ENCODE measurements at regions not wholly inside any gene's neighbourhood (a gene's known extent, or its start where the extent isn't known, plus 50 kb on each side); places are given as distances from the start of the nearest gene placed in this dataset.

DNA sequence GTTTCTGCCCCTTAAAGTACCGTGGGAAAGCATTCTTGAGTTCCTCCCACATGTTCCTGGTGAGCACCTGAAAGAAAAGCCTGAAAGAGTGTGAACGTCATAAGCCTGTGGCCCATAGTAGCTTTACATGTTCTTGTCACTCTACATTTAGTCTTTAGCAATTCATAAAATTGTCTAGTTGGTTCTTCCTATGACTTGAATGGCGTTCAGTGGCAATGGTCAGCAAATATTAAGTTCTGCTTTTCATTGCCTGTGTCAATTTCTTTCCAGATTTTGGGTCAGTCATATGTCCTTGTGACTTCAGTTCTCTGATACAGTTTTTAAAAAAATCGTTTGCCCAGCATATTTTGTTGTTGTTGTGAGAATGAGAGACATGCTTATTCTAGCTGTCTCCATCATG lies 650.0 kb upstream of the BOD1L1 start:
- Histone ChIP-seq H3K9ac (ENCODE audit: low read depth in 1 of 2, low read length in 2 of 2) (no peak overlapping the region), H3K27me3 (ENCODE audit: control insufficient read depth in 1 of 2, insufficient read depth in 2 of 2, low read length in 2 of 2) (no peaks in the 10 kb centered on the region), H3K9me3 (ENCODE audit: control insufficient read depth in 1 of 2, low read length in 2 of 2) (no peaks in the 10 kb centered on the region), H3K4me3 (ENCODE audit: low read depth in 1 of 2, low read length in 2 of 2) (no peak overlapping the region), H3K36me3 (ENCODE audit: control insufficient read depth in 1 of 2, insufficient read depth in 2 of 2, low read length in 2 of 2) (no peaks in the 10 kb centered on the region), H3K4me1 (ENCODE audit: control insufficient read depth in 1 of 2, insufficient read depth in 2 of 2, low read length in 2 of 2) (no peaks in the 10 kb centered on the region), H3K27ac (ENCODE audit: low read depth, low read length) (no peak overlapping the region)

DNA sequence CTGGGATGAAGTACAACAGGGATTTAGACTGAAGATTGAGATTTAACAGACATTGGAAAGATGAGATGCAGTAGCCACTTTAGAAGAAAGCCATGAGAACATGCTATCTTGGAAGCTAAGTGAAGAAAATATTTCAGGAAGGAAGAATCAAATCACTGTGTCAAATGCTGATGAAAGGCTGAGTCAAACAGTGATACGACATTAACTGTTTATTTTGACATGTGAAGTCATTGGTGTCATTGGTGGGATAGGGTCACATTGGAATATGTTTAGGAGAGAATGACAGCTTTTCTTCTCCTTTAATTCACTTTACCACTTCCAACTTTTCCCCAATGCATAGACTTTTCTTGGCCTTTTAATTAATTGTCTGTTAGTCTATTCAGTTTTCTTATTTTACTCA lies 653.0 kb upstream of the BOD1L1 start:
- Histone ChIP-seq H3K9ac (ENCODE audit: low read depth in 1 of 2, low read length in 2 of 2) (no peak overlapping the region), H3K4me1 (ENCODE audit: control insufficient read depth in 1 of 2, insufficient read depth in 2 of 2, low read length in 2 of 2) (no peaks in the 10 kb centered on the region), H3K27me3 (ENCODE audit: control insufficient read depth in 1 of 2, insufficient read depth in 2 of 2, low read length in 2 of 2) (no peaks in the 10 kb centered on the region), H3K27ac (ENCODE audit: low read depth, low read length) (no peak overlapping the region), H3K9me3 (ENCODE audit: control insufficient read depth in 1 of 2, low read length in 2 of 2) (no peaks in the 10 kb centered on the region), H3K36me3 (ENCODE audit: control insufficient read depth in 1 of 2, insufficient read depth in 2 of 2, low read length in 2 of 2) (no peaks in the 10 kb centered on the region), H3K4me3 (ENCODE audit: low read depth in 1 of 2, low read length in 2 of 2) (no peak overlapping the region)

DNA sequence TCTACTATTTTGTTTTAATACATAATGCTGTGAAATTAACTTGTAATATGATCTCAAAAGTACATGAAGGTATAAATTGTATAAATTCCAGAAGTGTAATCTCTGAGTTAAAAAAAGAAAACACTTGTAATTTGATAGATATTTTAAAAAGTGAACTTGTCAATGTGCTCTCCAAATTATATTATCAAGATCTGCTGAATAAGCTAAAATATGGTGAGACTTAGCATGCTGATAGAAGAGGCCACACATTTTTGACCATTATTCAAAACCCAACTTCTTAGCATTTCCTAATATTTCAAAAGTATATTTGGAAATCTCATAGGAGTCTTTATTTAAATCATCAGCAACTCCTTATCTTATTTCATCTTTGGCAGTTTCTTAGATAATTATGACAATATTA lies 657.1 kb upstream of the BOD1L1 start:
- H3K9me3 ChIP-seq (ENCODE audit: control insufficient read depth in 1 of 2, low read length in 2 of 2), result peaks cover 2 to 3% of the 10 kb centered on the region in 2 donors
- H3K36me3 ChIP-seq (ENCODE audit: control insufficient read depth in 1 of 2, insufficient read depth in 2 of 2, low read length in 2 of 2), result no peaks in the 10 kb centered on the region
- no peak overlapping the region for H3K9ac ChIP-seq (ENCODE audit: low read depth in 1 of 2, low read length in 2 of 2)
- no peaks in the 10 kb centered on the region for H3K4me1 ChIP-seq (ENCODE audit: control insufficient read depth in 1 of 2, insufficient read depth in 2 of 2, low read length in 2 of 2)
- H3K4me3 ChIP-seq (ENCODE audit: low read depth in 1 of 2, low read length in 2 of 2), result no peak overlapping the region
- H3K27ac ChIP-seq (ENCODE audit: low read depth, low read length), result no peak overlapping the region
- H3K27me3 ChIP-seq (ENCODE audit: control insufficient read depth in 1 of 2, insufficient read depth in 2 of 2, low read length in 2 of 2), result no peaks in the 10 kb centered on the region

DNA sequence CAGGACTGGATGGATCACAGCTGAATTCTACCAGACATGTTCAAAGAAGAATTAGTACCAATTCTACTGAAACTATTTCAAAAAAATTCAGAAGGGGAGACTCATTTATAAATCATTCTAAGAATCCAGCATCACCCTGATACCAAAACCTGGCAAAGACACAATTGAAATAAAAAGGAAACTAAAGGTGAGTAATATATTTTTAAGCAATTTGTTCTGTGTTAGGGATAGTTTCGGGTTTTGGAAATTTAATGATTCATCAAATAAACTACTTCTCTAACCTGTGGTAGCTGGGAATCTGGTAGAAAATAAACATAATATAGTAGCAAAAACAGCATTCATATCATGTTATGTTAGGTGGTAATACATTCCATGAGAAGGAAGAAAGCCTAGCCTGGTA lies 662.2 kb upstream of the BOD1L1 start:
- no peak overlapping the region for H3K9ac ChIP-seq (ENCODE audit: low read depth in 1 of 2, low read length in 2 of 2)
- H3K4me1 ChIP-seq (ENCODE audit: control insufficient read depth in 1 of 2, insufficient read depth in 2 of 2, low read length in 2 of 2), result no peaks in the 10 kb centered on the region
- no peaks in the 10 kb centered on the region for H3K36me3 ChIP-seq (ENCODE audit: control insufficient read depth in 1 of 2, insufficient read depth in 2 of 2, low read length in 2 of 2)
- H3K27ac ChIP-seq (ENCODE audit: low read depth, low read length), result no peak overlapping the region
- H3K27me3 ChIP-seq (ENCODE audit: control insufficient read depth in 1 of 2, insufficient read depth in 2 of 2, low read length in 2 of 2), result no peaks in the 10 kb centered on the region
- H3K4me3 ChIP-seq (ENCODE audit: low read depth in 1 of 2, low read length in 2 of 2), result no peak overlapping the region
- H3K9me3 ChIP-seq (ENCODE audit: control insufficient read depth in 1 of 2, low read length in 2 of 2), result peaks cover 2 to 3% of the 10 kb centered on the region in 2 donors

DNA sequence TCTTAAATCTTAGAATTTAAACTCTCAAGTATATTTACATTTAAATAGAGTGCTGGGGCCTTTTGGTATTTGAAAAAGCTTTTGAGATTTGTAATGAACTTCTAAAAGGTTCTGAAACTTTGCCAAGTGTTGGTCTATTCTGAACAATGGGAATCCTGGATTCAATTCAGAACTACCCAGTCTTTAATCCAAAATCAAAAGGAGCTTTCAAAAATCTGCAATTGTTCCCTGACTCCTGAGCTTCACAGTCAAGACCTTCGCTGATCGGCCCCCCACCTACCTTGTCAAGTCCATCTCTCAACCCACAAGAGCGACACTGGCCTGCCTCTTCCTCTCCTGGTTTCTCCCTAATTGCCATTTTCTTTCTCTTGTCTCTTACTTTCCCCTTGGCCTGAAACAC lies 666.1 kb upstream of the BOD1L1 start:
- Histone ChIP-seq H3K4me1 (ENCODE audit: control insufficient read depth in 1 of 2, insufficient read depth in 2 of 2, low read length in 2 of 2) (no peaks in the 10 kb centered on the region), H3K4me3 (ENCODE audit: low read depth in 1 of 2, low read length in 2 of 2) (no peak overlapping the region), H3K27me3 (ENCODE audit: control insufficient read depth in 1 of 2, insufficient read depth in 2 of 2, low read length in 2 of 2) (no peaks in the 10 kb centered on the region), H3K9me3 (ENCODE audit: control insufficient read depth in 1 of 2, low read length in 2 of 2) (no peaks in the 10 kb centered on the region), H3K27ac (ENCODE audit: low read depth, low read length) (no peak overlapping the region), H3K36me3 (ENCODE audit: control insufficient read depth in 1 of 2, insufficient read depth in 2 of 2, low read length in 2 of 2) (no peaks in the 10 kb centered on the region), H3K9ac (ENCODE audit: low read depth in 1 of 2, low read length in 2 of 2) (no peak overlapping the region)

DNA sequence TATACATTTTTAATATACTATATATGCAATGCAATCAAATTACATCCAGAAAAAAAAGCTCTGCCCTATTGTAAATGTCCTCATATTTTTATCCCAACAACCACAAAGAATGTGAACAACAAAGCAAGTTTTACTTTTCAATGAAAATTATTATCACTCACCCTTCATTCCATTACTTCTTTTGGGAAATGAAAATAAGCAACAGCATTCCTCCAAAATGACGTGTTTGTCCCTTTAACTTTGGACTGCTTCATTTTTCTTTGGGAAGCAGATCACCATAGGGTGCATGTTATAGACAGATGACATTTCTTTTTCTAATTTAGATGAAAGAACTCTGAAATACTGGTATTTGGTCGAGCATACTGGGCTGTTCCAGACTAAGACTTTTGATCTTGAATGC lies 667.1 kb upstream of the BOD1L1 start:
- Histone ChIP-seq H3K27ac (ENCODE audit: low read depth, low read length) (no peak overlapping the region), H3K9me3 (ENCODE audit: control insufficient read depth in 1 of 2, low read length in 2 of 2) (no peaks in the 10 kb centered on the region), H3K9ac (ENCODE audit: low read depth in 1 of 2, low read length in 2 of 2) (no peak overlapping the region), H3K4me3 (ENCODE audit: low read depth in 1 of 2, low read length in 2 of 2) (no peak overlapping the region), H3K4me1 (ENCODE audit: control insufficient read depth in 1 of 2, insufficient read depth in 2 of 2, low read length in 2 of 2) (no peaks in the 10 kb centered on the region), H3K36me3 (ENCODE audit: control insufficient read depth in 1 of 2, insufficient read depth in 2 of 2, low read length in 2 of 2) (no peaks in the 10 kb centered on the region), H3K27me3 (ENCODE audit: control insufficient read depth in 1 of 2, insufficient read depth in 2 of 2, low read length in 2 of 2) (no peaks in the 10 kb centered on the region)

DNA sequence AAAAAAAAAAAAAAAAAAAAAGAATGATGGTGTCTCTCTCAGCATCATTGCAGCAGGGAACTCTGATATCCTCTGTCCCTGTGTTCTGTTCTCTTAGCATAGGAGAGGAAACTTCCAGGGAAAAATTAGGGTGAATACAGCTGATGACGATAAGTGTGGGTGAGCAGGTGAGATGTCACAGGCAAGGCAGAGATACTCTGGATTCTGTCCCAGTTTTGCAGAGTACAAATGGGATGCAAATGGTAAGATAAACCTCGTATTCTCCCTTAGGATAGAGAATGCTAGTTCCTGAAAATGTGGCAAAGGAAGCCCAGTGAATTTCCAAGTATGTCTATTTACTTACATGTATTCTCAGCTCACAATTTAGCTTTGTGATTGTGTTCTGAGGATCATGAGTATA lies 671.6 kb upstream of the BOD1L1 start:
- H3K9me3 ChIP-seq (ENCODE audit: control insufficient read depth in 1 of 2, low read length in 2 of 2), result no peaks in the 10 kb centered on the region
- no peak overlapping the region for H3K27ac ChIP-seq (ENCODE audit: low read depth, low read length)
- H3K4me3 ChIP-seq (ENCODE audit: low read depth in 1 of 2, low read length in 2 of 2), result no peak overlapping the region
- H3K27me3 ChIP-seq (ENCODE audit: control insufficient read depth in 1 of 2, insufficient read depth in 2 of 2, low read length in 2 of 2), result no peaks in the 10 kb centered on the region
- no peaks in the 10 kb centered on the region for H3K4me1 ChIP-seq (ENCODE audit: control insufficient read depth in 1 of 2, insufficient read depth in 2 of 2, low read length in 2 of 2)
- no peak overlapping the region for H3K9ac ChIP-seq (ENCODE audit: low read depth in 1 of 2, low read length in 2 of 2)
- H3K36me3 ChIP-seq (ENCODE audit: control insufficient read depth in 1 of 2, insufficient read depth in 2 of 2, low read length in 2 of 2), result no peaks in the 10 kb centered on the region

DNA sequence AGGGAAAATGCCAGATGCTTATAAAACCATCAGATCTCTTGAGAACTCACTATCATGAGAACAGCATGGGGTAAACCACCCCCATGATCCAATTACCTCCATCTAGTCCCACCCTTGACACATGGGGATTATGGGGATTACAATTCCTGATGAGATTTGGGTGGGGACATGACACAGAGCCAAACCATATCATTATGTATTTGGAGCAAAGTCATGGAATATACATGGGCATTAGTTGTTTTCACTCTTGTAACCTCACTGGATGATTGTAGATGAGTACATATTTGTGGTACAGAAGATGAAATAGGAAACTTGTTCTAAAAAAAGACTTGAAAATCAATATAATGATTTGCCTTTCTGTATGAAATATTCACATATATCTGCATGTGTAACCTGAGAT lies 674.5 kb upstream of the BOD1L1 start:
- H3K9ac ChIP-seq (ENCODE audit: low read depth in 1 of 2, low read length in 2 of 2), result no peak overlapping the region
- no peaks in the 10 kb centered on the region for H3K9me3 ChIP-seq (ENCODE audit: control insufficient read depth in 1 of 2, low read length in 2 of 2)
- H3K4me1 ChIP-seq (ENCODE audit: control insufficient read depth in 1 of 2, insufficient read depth in 2 of 2, low read length in 2 of 2), result no peaks in the 10 kb centered on the region
- no peaks in the 10 kb centered on the region for H3K27me3 ChIP-seq (ENCODE audit: control insufficient read depth in 1 of 2, insufficient read depth in 2 of 2, low read length in 2 of 2)
- H3K4me3 ChIP-seq (ENCODE audit: low read depth in 1 of 2, low read length in 2 of 2), result no peak overlapping the region
- H3K36me3 ChIP-seq (ENCODE audit: control insufficient read depth in 1 of 2, insufficient read depth in 2 of 2, low read length in 2 of 2), result no peaks in the 10 kb centered on the region
- no peak overlapping the region for H3K27ac ChIP-seq (ENCODE audit: low read depth, low read length)

DNA sequence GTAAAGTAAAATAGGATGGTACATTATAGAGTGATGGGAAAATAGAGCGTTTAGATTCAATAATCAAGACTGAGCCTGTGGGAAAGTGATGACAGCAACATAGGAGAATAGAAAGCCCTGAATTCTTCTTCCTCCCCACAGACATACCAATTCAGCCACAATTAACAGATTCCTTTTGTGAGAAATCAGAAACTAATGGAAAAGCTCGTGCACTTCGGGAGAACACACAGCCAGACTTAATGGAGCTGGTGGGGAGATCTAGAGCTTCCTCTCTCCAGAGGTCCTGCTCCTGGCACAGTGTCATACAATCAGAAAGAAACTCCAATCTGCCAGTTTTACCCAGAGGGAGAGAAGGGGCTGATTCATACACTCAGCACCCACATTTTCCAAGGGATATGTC lies 676.3 kb upstream of the BOD1L1 start:
- Histone ChIP-seq H3K4me1 (ENCODE audit: control insufficient read depth in 1 of 2, insufficient read depth in 2 of 2, low read length in 2 of 2) (no peaks in the 10 kb centered on the region), H3K27ac (ENCODE audit: low read depth, low read length) (no peak overlapping the region), H3K9me3 (ENCODE audit: control insufficient read depth in 1 of 2, low read length in 2 of 2) (no peaks in the 10 kb centered on the region), H3K27me3 (ENCODE audit: control insufficient read depth in 1 of 2, insufficient read depth in 2 of 2, low read length in 2 of 2) (no peaks in the 10 kb centered on the region), H3K4me3 (ENCODE audit: low read depth in 1 of 2, low read length in 2 of 2) (no peak overlapping the region), H3K36me3 (ENCODE audit: control insufficient read depth in 1 of 2, insufficient read depth in 2 of 2, low read length in 2 of 2) (no peaks in the 10 kb centered on the region), H3K9ac (ENCODE audit: low read depth in 1 of 2, low read length in 2 of 2) (no peak overlapping the region)

DNA sequence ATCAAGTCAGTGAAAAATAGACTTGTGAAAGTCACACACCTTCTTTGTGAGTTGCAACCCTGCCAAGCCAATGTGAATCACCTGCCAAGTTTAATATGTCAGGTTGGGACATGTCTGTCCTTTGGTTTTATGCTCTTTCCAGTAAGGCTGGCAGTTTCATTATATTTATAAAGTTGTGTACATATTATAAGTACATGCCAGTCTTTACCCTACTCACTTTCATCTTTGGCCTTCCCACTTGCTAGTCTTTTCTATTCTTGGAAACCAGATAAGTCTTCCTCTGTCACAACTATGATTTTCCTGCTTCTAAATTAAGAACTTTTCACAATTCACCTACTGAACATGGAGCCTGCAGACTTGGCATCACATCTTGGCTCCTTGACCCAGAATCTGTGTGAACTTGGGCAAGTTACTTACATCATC lies 680.7 kb upstream of the BOD1L1 start:
- Histone ChIP-seq H3K27ac (ENCODE audit: low read depth, low read length) (no peak overlapping the region), H3K4me3 (ENCODE audit: low read depth in 1 of 2, low read length in 2 of 2) (no peak overlapping the region)

DNA sequence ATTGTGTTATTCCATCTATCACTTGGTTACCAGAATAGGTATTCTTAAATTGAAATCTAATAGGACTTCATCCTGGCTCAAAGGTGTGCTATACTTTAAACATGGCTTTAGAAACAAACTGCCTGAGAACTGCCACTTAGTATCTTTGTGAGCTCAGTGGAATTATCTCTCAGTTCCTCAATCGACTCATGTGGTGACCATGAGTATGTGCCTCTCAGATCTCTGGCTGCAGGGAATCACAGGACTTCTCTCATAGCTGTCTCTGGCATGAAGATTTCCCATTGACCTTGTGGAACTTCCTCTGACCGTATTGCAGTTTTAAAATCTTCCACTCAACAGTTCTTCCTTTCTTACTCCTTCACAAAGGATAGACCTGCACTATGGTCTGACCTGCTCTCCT lies 681.9 kb upstream of the BOD1L1 start:
- Histone ChIP-seq H3K9me3 (ENCODE audit: control insufficient read depth in 1 of 2, low read length in 2 of 2) (no peaks in the 10 kb centered on the region), H3K9ac (ENCODE audit: low read depth in 1 of 2, low read length in 2 of 2) (no peak overlapping the region), H3K4me1 (ENCODE audit: control insufficient read depth in 1 of 2, insufficient read depth in 2 of 2, low read length in 2 of 2) (no peaks in the 10 kb centered on the region), H3K36me3 (ENCODE audit: control insufficient read depth in 1 of 2, insufficient read depth in 2 of 2, low read length in 2 of 2) (no peaks in the 10 kb centered on the region), H3K4me3 (ENCODE audit: low read depth in 1 of 2, low read length in 2 of 2) (no peak overlapping the region), H3K27me3 (ENCODE audit: control insufficient read depth in 1 of 2, insufficient read depth in 2 of 2, low read length in 2 of 2) (no peaks in the 10 kb centered on the region), H3K27ac (ENCODE audit: low read depth, low read length) (no peak overlapping the region)

More for the DNA sequence above, 680.7 kb upstream of the BOD1L1 start:
- Histone ChIP-seq H3K36me3 (ENCODE audit: control insufficient read depth in 1 of 2, insufficient read depth in 2 of 2, low read length in 2 of 2) (no peaks in the 10 kb centered on the region), H3K9ac (ENCODE audit: low read depth in 1 of 2, low read length in 2 of 2) (no peak overlapping the region), H3K9me3 (ENCODE audit: control insufficient read depth in 1 of 2, low read length in 2 of 2) (no peaks in the 10 kb centered on the region), H3K27me3 (ENCODE audit: control insufficient read depth in 1 of 2, insufficient read depth in 2 of 2, low read length in 2 of 2) (no peaks in the 10 kb centered on the region), H3K4me1 (ENCODE audit: control insufficient read depth in 1 of 2, insufficient read depth in 2 of 2, low read length in 2 of 2) (no peaks in the 10 kb centered on the region)

Measured in duodenal mucosa (tissue), 2 donors.